Stimulated activated CD4-positive, alpha-beta T cell treated with anti-CD3 and anti-CD28 coated beads, Interleukin-15, amount 100 ng/mL, for 48 hours (primary cell): ENCODE measurements at regions not wholly inside any gene's neighbourhood (a gene's known extent, or its start where the extent isn't known, plus 50 kb on each side); places are given as distances from the start of the nearest gene placed in this dataset.

Experiments
- DNase-seq, 2 donors: peaks; one replicate each; pipeline ENCODE4 v3.0.0-alpha.2; 2020; ENCODE audit warnings: low read depth in 2 of 2

DNA sequence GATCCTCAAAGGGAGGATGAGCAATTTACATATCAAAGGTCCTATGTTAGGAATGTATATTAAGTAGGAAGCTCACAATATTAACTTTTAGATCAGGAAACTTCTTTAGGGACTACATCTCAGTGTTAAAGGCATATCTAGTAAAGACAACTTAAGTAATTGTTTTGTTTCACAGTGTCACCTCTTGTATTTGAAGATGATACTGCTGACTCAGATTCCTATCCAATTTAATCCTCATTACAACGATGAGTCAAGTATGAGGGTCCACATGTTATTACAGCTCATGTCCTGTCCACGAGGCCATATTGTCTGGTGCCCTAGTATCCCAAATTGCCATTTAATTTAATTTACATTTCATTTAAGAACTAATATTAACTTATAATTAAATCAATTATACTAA lies 523.9 kb downstream of the CCDC85A start:
- DNase-seq = no peak

DNA sequence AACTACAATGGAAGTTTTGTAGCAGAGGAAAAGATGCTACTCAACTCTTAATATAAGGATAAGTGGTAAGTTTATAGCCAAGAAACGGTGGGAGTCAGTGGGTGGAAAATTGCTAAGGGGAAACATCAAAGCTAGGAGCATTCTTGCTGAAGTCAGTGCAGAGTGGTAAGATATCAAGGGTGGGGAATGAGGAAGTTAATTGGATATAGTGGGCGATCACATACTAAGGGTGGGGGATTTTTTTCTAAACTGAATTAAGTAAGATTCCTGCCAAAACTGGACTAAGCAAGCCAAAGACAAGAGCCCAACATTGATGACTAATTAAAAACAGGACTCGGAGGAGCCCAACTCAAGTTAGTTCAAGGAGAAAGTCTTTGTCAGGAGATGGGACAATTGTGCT lies 525.4 kb downstream of the CCDC85A start:
- DNase-seq = no peak

DNA sequence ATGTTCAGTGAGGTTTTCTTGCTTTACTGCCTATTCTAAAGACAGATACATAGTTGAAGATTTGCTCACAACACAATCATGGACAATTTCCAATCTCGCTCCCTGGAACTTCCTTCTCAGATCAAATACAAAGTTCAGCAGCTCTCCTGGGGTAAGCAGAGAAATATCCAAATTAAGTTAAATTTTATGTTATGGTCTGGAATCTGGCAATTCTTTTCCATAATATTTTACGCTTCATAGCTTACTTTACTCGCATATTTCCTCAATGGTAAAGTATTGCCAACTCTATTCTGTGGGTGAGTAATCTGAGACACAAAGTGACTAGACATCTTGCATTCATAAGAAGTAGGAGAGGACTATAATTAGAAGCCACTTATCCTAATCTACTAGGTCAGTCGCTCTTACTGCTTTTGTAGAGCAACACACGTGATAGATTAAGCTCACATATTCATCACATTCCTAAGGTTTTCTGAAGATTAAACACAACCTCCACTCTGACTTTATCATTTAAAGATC lies 529.4 kb downstream of the CCDC85A start:
- no peak for DNase-seq

- DNase-seq = no peak
Observed at GRCh38 chr2:56713978-56714377, 530.2 kb downstream of the CCDC85A start.

DNA sequence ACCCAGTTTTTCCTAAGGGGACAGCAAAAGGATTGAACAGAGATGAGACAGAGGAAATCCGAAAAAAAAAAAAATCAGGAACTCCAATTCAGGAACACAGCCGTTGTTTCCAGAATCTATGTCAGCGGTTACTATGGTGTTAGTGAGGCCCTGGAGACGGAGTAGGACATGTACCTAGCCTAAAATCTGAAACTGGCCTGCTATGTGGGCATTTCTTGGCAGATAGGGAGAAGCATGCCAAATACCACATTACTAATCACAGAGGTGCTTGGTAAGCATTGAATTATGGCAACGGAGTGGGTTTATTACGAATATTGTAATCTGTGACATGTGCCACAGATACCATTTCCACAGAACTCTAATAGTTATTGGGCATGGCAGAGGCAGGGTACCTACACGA lies 530.6 kb downstream of the CCDC85A start:
- no peak for DNase-seq

- DNase-seq = no peak
Observed at GRCh38 chr2:56715683-56716082, 531.9 kb downstream of the CCDC85A start.

GRCh38 chr2:56718413-56718812 lies 534.6 kb downstream of the CCDC85A start:
- no peak for DNase-seq

- no peak for DNase-seq
Observed at GRCh38 chr2:56729212-56729611, 545.4 kb downstream of the CCDC85A start.

GRCh38 chr2:56732946-56733345 lies 549.2 kb downstream of the CCDC85A start:
- no peak for DNase-seq

GRCh38 chr2:56739413-56739812 lies 555.6 kb downstream of the CCDC85A start:
- no peak for DNase-seq

GRCh38 chr2:56741601-56742102 lies 557.9 kb downstream of the CCDC85A start:
- no peak for DNase-seq

DNA sequence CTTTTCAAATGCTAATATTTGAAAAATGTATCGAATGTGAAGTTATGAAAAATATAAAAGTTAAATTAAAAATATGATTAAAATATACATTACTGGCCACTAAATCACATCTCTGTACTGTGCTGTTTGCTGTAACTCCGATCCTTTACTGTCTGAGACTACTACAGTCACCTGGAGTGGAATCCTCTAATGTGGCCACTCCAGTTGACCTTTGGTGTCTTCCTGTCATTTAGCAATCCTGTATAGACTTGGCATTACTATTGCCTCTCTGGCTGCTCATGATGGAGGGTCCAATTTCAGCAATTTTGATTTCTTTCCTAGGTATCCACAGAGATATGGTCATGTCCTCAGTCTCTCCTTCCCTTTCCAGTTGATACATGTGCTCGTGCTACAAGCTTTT lies 560.0 kb downstream of the CCDC85A start:
- DNase-seq = no peak

GRCh38 chr2:56749152-56749752 lies 565.5 kb downstream of the CCDC85A start:
- no peak for DNase-seq

DNA sequence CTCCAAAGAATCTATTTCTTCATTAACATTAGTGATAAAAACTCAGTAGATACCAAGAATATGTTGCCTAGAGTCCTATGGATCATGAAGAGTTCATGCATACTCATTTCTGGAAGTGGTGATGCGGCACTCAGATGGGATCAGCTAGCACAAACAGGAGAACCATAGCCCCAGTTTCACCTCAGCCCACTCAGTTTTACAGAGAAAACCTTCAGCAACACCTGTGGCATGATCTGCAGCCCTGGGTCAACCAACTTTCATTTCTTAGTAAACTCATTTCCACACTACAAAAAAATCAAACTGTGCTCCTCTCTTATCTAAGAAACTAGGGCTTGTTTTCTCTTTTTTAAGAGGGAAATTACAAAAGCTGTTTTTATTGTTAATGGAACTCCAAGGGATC lies 569.4 kb downstream of the CCDC85A start:
- no peak for DNase-seq

- no peak for DNase-seq
Observed at GRCh38 chr2:56754066-56754615, 570.4 kb downstream of the CCDC85A start.

DNA sequence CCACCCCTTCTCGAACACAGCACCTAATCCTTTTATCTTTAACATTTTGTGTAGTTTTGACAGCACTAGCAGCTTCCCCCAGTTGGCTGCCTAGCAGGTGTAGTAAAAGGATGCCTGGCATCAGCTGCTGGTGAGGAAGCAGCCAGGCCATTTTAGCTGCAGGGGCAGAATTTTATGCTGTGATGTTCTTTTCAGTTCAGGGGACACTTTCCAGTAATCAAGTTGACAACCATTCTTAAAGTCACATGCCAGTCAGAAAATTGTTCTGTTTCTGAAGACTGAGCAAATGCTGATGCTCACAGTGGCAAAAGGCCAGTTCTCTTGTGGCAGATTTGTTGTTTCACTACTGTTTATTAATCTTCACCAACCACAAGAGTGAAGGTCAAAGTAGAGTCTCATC lies 570.8 kb downstream of the CCDC85A start:
- no peak for DNase-seq

- no peak for DNase-seq
Observed at GRCh38 chr2:56757884-56758545, 574.2 kb downstream of the CCDC85A start.

GRCh38 chr2:56763683-56764082 lies 579.9 kb downstream of the CCDC85A start:
- no peak for DNase-seq

- DNase-seq = no peak
Observed at GRCh38 chr2:56768973-56769372, 585.2 kb downstream of the CCDC85A start.

GRCh38 chr2:56770490-56770889 lies 586.7 kb downstream of the CCDC85A start:
- DNase-seq = no peak

- DNase-seq = no peak
Observed at GRCh38 chr2:56784046-56784445, 600.3 kb downstream of the CCDC85A start.

DNA sequence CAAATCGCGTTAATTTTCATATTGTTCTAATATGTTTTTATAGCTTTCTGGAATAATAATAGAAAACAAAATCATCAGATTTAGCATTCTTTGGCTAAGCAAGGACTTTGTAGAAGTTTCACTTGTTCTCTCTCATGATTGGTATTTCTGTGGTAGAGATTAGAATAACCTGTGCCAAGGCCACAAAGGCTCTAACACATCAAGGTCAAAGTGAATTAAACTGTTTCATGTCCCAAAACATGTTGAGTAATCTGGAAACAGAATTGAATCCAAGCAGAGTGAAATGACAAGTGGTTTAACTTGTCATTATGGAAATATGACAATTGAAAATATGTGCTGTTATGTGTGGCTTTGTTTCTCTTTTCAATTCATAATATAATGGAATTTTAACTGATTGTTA lies 617.4 kb downstream of the CCDC85A start:
- DNase-seq = no peak

- no peak for DNase-seq
Observed at GRCh38 chr2:56801770-56802169, 618.0 kb downstream of the CCDC85A start.
